Neural cell (in vitro differentiated cells): ENCODE measurements at regions not wholly inside any gene's neighbourhood (a gene's known extent, or its start where the extent isn't known, plus 50 kb on each side); places are given as distances from the start of the nearest gene placed in this dataset.

Source experiments
- H2AFZ ChIP-seq: fragments of 200-600, 300-800 bp; sonication (generic), shearing (Covaris generic); 2 replicates; pipeline ENCODE4 v1.6.0; 2014; ENCODE audit warnings: low read depth, mild to moderate bottlenecking, antibody characterized with exemption, low read length, moderate library complexity
- H3F3A ChIP-seq: fragments of 200-600 bp; shearing (Covaris generic); 2 replicates; pipeline ENCODE4 v1.6.1; 2016; ENCODE audit warnings: mild to moderate bottlenecking, moderate library complexity, mixed read lengths, antibody characterized with exemption, low read length; ENCODE audit not compliant: insufficient read depth, poor library complexity, severe bottlenecking
- H3K27ac ChIP-seq: fragments of 200-600, 300-800 bp; sonication (generic), shearing (Covaris generic); 2 replicates; pipeline ENCODE4 v1.5.1; 2014; ENCODE audit warnings: mild to moderate bottlenecking, low read length, moderate library complexity
- H3K27me3 ChIP-seq: fragments of 300-800, 200-600 bp; sonication (generic), shearing (Covaris generic); 2 replicates; pipeline ENCODE4 v1.6.0; 2014; ENCODE audit warnings: mild to moderate bottlenecking, low read depth, low read length, moderate library complexity; ENCODE audit not compliant: insufficient read depth
- H3K36me3 ChIP-seq: fragments of 300-800, 200-600 bp; sonication (generic), shearing (Covaris generic); 2 replicates; pipeline ENCODE4 v1.5.1; 2014; ENCODE audit warnings: mild to moderate bottlenecking, antibody characterized with exemption, low read length, moderate library complexity; ENCODE audit not compliant: insufficient read depth
- H3K4me2 ChIP-seq: fragments of 300-800, 200-600 bp; sonication (generic), shearing (Covaris generic); 2 replicates; pipeline ENCODE4 v1.6.0; 2014; ENCODE audit warnings: mild to moderate bottlenecking, low read length
- H3K4me3 ChIP-seq: fragments of 300-800, 200-600 bp; sonication (generic), shearing (Covaris generic); 2 replicates; pipeline ENCODE4 v1.5.1; 2014; ENCODE audit warnings: mild to moderate bottlenecking, low read length, moderate library complexity
- H3K79me2 ChIP-seq: fragments of 200-600 bp; shearing (Covaris generic); replicated peaks from 2 replicates; pipeline ENCODE4 v1.6.0; 2014; ENCODE audit warnings: mild to moderate bottlenecking, low read length, moderate library complexity; ENCODE audit not compliant: insufficient read depth
- H3K9ac ChIP-seq: fragments of 300-800, 200-600 bp; sonication (generic), shearing (Covaris generic); 2 replicates; pipeline ENCODE4 v1.6.1; 2016; ENCODE audit warnings: mild to moderate bottlenecking, low read length, mixed read lengths
- H3K9me2 ChIP-seq: fragments of 200-600 bp; shearing (Covaris generic); 2 replicates; pipeline ENCODE4 v1.6.1; 2016; ENCODE audit warnings: mild to moderate bottlenecking, low read length, mixed read lengths; ENCODE audit not compliant: insufficient read depth
- H3K9me3 ChIP-seq: fragments of 200-600, 300-800 bp; sonication (generic), shearing (Covaris generic); 2 replicates; pipeline ENCODE4 v1.6.1; 2016; ENCODE audit warnings: mild to moderate bottlenecking, mixed run types, low read length, moderate library complexity, mixed read lengths
- H4K20me1 ChIP-seq: fragments of 200-600 bp; shearing (Covaris generic); 2 replicates; pipeline ENCODE4 v1.6.1; 2016; ENCODE audit warnings: mild to moderate bottlenecking, mixed run types; ENCODE audit not compliant: insufficient read depth
- EP300 ChIP-seq: fragments of 450-650 bp; conservative IDR thresholded peaks from 2 replicates; pipeline ENCODE4 v1.6.1; 2014; ENCODE audit warnings: antibody characterized with exemption, mild to moderate bottlenecking, moderate library complexity; ENCODE audit not compliant: poor library complexity, severe bottlenecking
- EZH2 ChIP-seq: fragments of 200-600, 300-800 bp; shearing (Covaris generic), sonication (generic); IDR thresholded peaks from 2 replicates; pipeline ENCODE4 v1.6.1; 2014; ENCODE audit warnings: antibody characterized with exemption, low read length, borderline replicate concordance, mild to moderate bottlenecking; ENCODE audit not compliant: insufficient read depth, poor library complexity, severe bottlenecking
- MXI1 ChIP-seq: fragments of 450-650 bp; conservative IDR thresholded peaks from 2 replicates; pipeline ENCODE4 v1.6.1; 2014; ENCODE audit warnings: antibody characterized with exemption, mild to moderate bottlenecking; ENCODE audit not compliant: poor library complexity, severe bottlenecking
- RAD21 ChIP-seq: fragments of 450-650 bp; conservative IDR thresholded peaks from 2 replicates; pipeline ENCODE4 v1.6.1; 2014; ENCODE audit warnings: antibody characterized with exemption, mild to moderate bottlenecking, moderate library complexity
- SMC3 ChIP-seq: fragments of 450-650 bp; conservative IDR thresholded peaks from 2 replicates; pipeline ENCODE4 v1.6.1; 2014; ENCODE audit warnings: antibody characterized with exemption, mild to moderate bottlenecking, moderate library complexity; ENCODE audit not compliant: poor library complexity
- TAF1 ChIP-seq: IDR thresholded peaks from 2 replicates; pipeline ENCODE4 v1.6.1; 2012; ENCODE audit warnings: low read depth
- TF ChIP-seq, protein P1 (sequence below): fragments of 450-650 bp; IDR thresholded peaks from 2 replicates; pipeline ENCODE4 v1.5.1; 2014; ENCODE audit warnings: antibody characterized with exemption, mild to moderate bottlenecking, moderate library complexity; ENCODE audit not compliant: poor library complexity, severe bottlenecking
- TF ChIP-seq, protein P2 (sequence below): IDR thresholded peaks from 2 replicates; pipeline ENCODE4 v1.6.1; 2012; ENCODE audit warnings: borderline replicate concordance

DNA sequence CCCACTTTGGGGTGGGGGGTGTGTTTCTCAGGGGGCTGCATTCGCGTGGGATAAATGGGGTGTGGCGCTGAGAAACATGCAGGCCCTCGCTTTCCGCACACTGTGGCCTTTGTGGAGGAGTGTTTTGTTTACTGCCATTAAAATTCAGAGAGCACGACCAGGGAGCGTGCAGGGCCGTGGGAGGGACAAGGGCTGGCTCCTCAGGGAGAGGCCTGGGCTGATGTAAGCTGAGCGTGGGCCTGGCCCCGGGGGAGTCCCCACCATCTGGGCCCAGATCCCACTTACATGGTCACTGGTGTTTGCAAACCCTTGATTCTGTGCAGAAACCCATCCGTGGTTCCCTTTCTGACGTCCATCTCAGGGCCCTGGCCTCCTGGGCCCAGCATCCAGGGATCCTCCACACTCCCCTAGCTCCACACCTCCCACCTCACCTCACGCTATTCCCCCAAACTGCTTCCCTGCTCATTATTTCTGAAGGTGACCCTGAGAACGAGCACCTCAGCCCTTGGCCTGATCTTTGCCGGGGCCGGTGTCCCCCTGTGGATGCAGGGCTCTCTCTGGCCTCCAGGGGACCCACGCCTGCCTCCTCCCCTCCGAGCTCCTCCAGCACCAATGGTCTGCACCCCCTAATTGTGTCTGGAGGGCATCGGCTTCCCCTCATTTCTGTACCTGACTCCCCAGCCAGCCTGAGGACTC lies 92.5 kb upstream of the SIM2 start:
- Histone ChIP-seq H2AFZ (no peak overlapping the region), H3K4me3 (no peak overlapping the region), H3K9me2 (no peaks in the 10 kb centered on the region), H3K36me3 (no peaks in the 10 kb centered on the region), H3F3A (no peaks in the 10 kb centered on the region), H3K27me3 (no peaks in the 10 kb centered on the region), H3K27ac (no peak overlapping the region), H4K20me1 (no peaks in the 10 kb centered on the region), H3K9me3 (no peaks in the 10 kb centered on the region), H3K4me2 (no peak overlapping the region), H3K9ac (no peak overlapping the region), H3K79me2 (no peaks in the 10 kb centered on the region)
- no peak for TF ChIP-seq EZH2
- TF ChIP-seq MXI1: no peak
- no peak for TF ChIP-seq TAF1
- TF ChIP-seq, protein P1, sequence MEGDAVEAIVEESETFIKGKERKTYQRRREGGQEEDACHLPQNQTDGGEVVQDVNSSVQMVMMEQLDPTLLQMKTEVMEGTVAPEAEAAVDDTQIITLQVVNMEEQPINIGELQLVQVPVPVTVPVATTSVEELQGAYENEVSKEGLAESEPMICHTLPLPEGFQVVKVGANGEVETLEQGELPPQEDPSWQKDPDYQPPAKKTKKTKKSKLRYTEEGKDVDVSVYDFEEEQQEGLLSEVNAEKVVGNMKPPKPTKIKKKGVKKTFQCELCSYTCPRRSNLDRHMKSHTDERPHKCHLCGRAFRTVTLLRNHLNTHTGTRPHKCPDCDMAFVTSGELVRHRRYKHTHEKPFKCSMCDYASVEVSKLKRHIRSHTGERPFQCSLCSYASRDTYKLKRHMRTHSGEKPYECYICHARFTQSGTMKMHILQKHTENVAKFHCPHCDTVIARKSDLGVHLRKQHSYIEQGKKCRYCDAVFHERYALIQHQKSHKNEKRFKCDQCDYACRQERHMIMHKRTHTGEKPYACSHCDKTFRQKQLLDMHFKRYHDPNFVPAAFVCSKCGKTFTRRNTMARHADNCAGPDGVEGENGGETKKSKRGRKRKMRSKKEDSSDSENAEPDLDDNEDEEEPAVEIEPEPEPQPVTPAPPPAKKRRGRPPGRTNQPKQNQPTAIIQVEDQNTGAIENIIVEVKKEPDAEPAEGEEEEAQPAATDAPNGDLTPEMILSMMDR: no peak
- TF ChIP-seq, protein P2, sequence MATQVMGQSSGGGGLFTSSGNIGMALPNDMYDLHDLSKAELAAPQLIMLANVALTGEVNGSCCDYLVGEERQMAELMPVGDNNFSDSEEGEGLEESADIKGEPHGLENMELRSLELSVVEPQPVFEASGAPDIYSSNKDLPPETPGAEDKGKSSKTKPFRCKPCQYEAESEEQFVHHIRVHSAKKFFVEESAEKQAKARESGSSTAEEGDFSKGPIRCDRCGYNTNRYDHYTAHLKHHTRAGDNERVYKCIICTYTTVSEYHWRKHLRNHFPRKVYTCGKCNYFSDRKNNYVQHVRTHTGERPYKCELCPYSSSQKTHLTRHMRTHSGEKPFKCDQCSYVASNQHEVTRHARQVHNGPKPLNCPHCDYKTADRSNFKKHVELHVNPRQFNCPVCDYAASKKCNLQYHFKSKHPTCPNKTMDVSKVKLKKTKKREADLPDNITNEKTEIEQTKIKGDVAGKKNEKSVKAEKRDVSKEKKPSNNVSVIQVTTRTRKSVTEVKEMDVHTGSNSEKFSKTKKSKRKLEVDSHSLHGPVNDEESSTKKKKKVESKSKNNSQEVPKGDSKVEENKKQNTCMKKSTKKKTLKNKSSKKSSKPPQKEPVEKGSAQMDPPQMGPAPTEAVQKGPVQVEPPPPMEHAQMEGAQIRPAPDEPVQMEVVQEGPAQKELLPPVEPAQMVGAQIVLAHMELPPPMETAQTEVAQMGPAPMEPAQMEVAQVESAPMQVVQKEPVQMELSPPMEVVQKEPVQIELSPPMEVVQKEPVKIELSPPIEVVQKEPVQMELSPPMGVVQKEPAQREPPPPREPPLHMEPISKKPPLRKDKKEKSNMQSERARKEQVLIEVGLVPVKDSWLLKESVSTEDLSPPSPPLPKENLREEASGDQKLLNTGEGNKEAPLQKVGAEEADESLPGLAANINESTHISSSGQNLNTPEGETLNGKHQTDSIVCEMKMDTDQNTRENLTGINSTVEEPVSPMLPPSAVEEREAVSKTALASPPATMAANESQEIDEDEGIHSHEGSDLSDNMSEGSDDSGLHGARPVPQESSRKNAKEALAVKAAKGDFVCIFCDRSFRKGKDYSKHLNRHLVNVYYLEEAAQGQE: no peak
- no peak for TF ChIP-seq SMC3

DNA sequence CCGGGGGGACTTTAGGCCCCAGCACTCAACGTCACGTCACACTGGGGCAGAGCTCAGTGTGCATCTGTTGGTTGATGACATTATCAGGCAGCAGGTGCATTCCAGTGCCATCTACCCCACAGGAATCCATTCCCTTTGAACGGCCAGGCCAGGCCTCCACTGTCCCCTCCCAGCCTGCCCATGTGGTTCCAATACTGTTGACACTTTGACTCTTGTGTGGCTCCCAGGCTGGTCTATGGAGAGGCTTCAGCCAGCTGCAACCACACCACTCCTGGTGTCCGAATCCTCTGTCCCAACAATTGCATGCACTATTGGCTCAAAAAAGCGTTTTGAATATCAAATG lies 92.0 kb upstream of the SIM2 start:
- Histone ChIP-seq H3K79me2 (no peaks in the 10 kb centered on the region), H3K27me3 (no peaks in the 10 kb centered on the region), H2AFZ (no peak overlapping the region), H3K36me3 (no peaks in the 10 kb centered on the region), H3K4me3 (no peak overlapping the region), H3K9me2 (no peaks in the 10 kb centered on the region), H4K20me1 (no peaks in the 10 kb centered on the region), H3K27ac (no peak overlapping the region), H3K4me2 (no peak overlapping the region), H3F3A (no peaks in the 10 kb centered on the region), H3K9ac (no peak overlapping the region), H3K9me3 (no peaks in the 10 kb centered on the region)
- no peak for TF ChIP-seq RAD21
- TF ChIP-seq EP300: no peak
- no peak for TF ChIP-seq MXI1
- TF ChIP-seq TAF1: no peak
